ENCODE measurements at regions not wholly inside any gene's neighbourhood (a gene's known extent, or its start where the extent isn't known, plus 50 kb on each side); places are given as distances from the start of the nearest gene placed in this dataset.
A peak's percentile ranks its signal among the peaks of the same experiment; 100 is the strongest.

GRCh38 chr14:22232486-22232885 lies 356.5 kb downstream of the DAD1 start:
- DNase-seq (ENCODE audit: low read depth in 1 of 2, low spot score in 2 of 2) (no peak), FAIRE-seq (peak; percentile 74)
- no peak overlapping the region for H2BK15ac ChIP-seq (ENCODE audit: low read length)
- no peak overlapping the region for H3K4ac ChIP-seq (replicated peaks; ENCODE audit: insufficient read length, low read depth, low read length)
- H2BK5ac ChIP-seq (ENCODE audit: low read depth, low read length), result no peak overlapping the region
- H4K5ac ChIP-seq (ENCODE audit: insufficient read length, low read depth, low read length), result no peak overlapping the region
- H3K23ac ChIP-seq (ENCODE audit: insufficient read length), result no peak overlapping the region
- H2BK12ac ChIP-seq (ENCODE audit: low read depth, low read length), result no peak overlapping the region
- peaks cover 17 to 21% of the 10 kb centered on the region in 2 experiments for H3K9me3 ChIP-seq (ENCODE audit: insufficient read depth in 2 of 2, low read depth in 1 of 2, low read length in 1 of 2)
- H3K27me3 ChIP-seq (replicated peaks in 1 of 4; ENCODE audit: control insufficient read depth in 3 of 4, extremely low read depth in 1 of 4, insufficient read depth in 3 of 4, low read length in 3 of 4), result no peaks in the 10 kb centered on the region
- H4K20me1 ChIP-seq (replicated peaks in 1 of 2; ENCODE audit: control insufficient read depth in 1 of 2, insufficient read depth in 2 of 2, low read length in 2 of 2), result no peaks in the 10 kb centered on the region
- H3K4me1 ChIP-seq (replicated peaks in 1 of 4; ENCODE audit: control insufficient read depth in 3 of 4, insufficient read depth in 4 of 4, low read length in 3 of 4), result peaks cover 0 to 3% (median 1%) of the 10 kb centered on the region in 4 experiments; a peak in 1 of 7 replicates
- no peak overlapping the region for H3K56ac ChIP-seq (replicated peaks; ENCODE audit: insufficient read length, low read depth, low read length)
- ChIA-PET CTCF (ENCODE audit: partially characterized antibody) (interaction anchor here (1.1 kb wide), 1 partner anchor 31 kb away, joined by 3 read pairs; no protein-coding TSS in a partner anchor), POLR2A (ENCODE audit: partially characterized antibody) (no interaction called here)
- H3K23me2 ChIP-seq (ENCODE audit: low read depth, low read length), result no peaks in the 10 kb centered on the region
- H3K9ac ChIP-seq (replicated peaks in 1 of 4; ENCODE audit: extremely low read depth in 1 of 4, low read depth in 3 of 4, low read length in 3 of 4), result no peak overlapping the region
- no peaks in the 10 kb centered on the region for H3K79me2 ChIP-seq (ENCODE audit: control insufficient read depth in 1 of 2, insufficient read depth in 2 of 2, low read length in 2 of 2)
- no peak overlapping the region for H2AFZ ChIP-seq (ENCODE audit: low read length)
- no peak overlapping the region for H3K27ac ChIP-seq (ENCODE audit: low read depth, low read length)
- H2BK120ac ChIP-seq (replicated peaks; ENCODE audit: low read depth, low read length), result no peak overlapping the region
- no peak overlapping the region for H4K8ac ChIP-seq (ENCODE audit: extremely low read depth, insufficient read depth, low read length)
- no peak overlapping the region for H2AK5ac ChIP-seq (ENCODE audit: low read depth, low read length)
- H3K18ac ChIP-seq (ENCODE audit: extremely low read depth, low read length), result no peak overlapping the region
- H3K79me1 ChIP-seq (ENCODE audit: low read depth, low read length), result no peaks in the 10 kb centered on the region
- no peak overlapping the region for H4K91ac ChIP-seq (replicated peaks; ENCODE audit: insufficient read length, low read length)
- no peak overlapping the region for H3K4me3 ChIP-seq (ENCODE audit: extremely low read depth in 1 of 4, insufficient read depth in 2 of 4, low read depth in 3 of 4, low read length in 4 of 4)
- H3K36me3 ChIP-seq (ENCODE audit: control insufficient read depth in 2 of 4, insufficient read depth in 4 of 4, low read length in 3 of 4), result peaks cover 0 to 11% (median 1%) of the 10 kb centered on the region in 4 experiments; a peak in 3 of 8 replicates
- no peak overlapping the region for H3K14ac ChIP-seq (ENCODE audit: insufficient read length)
- TF ChIP-seq YY1 (IDR thresholded peaks at IDR 0.05; ENCODE audit: low read depth, low read length) (no peak), TEAD4 (IDR thresholded peaks at IDR 0.05; ENCODE audit: low read depth, low read length) (peak; percentile 78), TCF12 (IDR thresholded peaks at IDR 0.05; ENCODE audit: low read depth, low read length) (no peak)
- no peak overlapping the region for H3K4me2 ChIP-seq (ENCODE audit: insufficient read depth in 1 of 2, low read depth in 2 of 2, low read length in 2 of 2)
- no peak overlapping the region for H2BK20ac ChIP-seq (ENCODE audit: low read length)
